HG03139 (cell line): ENCODE measurements at regions not wholly inside any gene's neighbourhood (a gene's known extent, or its start where the extent isn't known, plus 50 kb on each side); places are given as distances from the start of the nearest gene placed in this dataset.
A peak's percentile ranks its signal among the peaks of the same experiment; 100 is the strongest.
"Not testable (repeated sequence)": the region's sequence is repeated elsewhere in the genome, so short reads cannot be mapped to it uniquely, and the experiment has no call there.

Experiments used
- ATAC-seq: cut with Tn5 transposase; IDR thresholded peaks from one replicate; pipeline ENCODE4 v1.9.1; 2021; ENCODE audit not compliant: unreplicated experiment

DNA sequence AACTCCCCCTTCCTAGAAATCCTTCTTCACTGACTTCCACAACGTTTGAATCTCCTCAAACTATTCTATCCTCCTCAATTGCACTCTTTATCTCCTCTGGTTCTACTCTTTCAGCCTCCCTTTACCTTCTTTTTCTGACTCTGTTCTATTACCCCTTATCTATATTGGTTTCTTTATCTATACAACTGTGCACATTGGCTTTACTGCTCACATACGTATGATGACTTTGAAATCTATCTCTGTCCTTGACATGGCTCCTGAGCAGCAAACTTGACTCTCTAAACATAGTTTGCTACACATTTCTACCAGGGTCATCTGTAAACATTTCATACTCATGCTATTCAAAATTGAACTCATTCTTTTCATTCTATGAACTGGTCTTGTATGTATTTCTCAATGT lies 601.0 kb upstream of the LINC00305 start:
- no peak for ATAC-seq

DNA sequence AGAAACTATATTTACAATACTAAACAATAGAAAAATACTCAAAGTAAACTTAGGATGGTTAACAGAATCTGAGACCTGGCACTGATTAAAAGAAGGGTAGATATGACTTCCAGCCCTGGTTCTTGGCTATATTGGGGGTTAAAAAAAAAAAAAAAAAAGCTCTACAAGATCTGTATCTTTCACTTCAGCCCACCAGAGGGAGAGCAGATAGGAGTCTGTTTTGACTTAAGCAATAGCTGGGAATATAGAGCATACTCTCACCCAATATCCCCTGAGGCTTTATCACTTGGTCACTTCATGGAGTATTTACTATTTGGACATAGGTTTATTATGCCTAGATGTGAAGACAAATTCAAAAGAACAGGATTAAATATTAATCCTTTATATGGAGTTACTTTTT lies 598.9 kb upstream of the LINC00305 start:
- ATAC-seq: no peak

DNA sequence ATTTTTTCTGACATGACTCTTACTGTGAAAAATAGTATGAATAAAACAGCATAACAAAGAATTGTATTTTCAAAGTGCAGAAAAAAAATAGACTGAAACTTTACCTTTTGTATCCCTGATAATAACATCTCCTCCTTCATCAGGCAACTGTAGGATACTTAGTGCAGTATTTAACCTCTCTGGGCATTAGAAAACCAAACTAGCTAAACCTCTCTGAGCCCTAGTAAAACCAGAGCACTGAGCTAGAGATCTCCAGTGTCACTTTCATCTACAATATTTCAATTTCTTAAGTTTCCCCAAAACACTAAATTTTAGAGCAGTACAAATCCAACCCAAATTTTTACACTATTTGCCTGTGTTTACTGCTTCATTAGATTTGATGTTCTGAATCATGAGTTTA lies 594.0 kb upstream of the LINC00305 start:
- no peak for ATAC-seq

DNA sequence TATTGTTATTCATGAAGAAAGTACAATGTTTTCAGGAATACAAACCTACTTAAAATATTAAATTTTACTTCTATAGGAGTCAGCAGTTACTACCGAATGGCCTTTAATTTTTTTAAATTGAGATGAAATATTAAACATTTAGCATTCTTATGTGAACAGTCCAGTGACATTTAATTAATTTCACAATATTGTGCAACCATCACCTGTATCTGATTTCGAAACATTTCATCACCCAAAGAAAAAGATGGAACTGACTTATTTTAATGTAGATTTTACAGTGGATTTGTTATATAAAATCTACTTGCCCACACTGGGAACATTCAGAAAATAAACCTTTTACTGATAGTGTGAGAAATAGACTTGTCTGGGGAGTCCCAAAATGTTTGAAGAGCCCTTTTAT lies 585.2 kb upstream of the LINC00305 start:
- no peak for ATAC-seq

DNA sequence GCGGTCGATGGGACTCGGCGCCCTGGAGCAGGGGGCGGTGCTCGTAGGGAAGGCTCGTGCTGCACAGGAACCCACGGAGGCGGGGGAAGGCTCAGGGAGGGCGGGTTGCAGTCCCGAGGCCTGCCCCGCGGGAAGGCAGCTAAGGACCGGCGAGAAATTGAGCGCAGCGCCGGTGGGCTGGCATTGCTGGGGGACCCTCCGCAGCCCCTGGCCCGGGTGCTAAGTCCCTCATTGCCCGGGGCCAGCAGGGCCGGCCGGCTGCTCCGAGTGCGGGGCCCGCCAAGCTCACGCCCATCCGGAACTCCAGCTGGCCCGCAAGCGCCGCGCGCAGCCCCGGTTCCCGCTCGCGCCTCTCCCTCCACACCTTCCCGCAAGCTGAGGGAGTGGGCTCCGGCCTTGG lies 576.8 kb upstream of the LINC00305 start:
- not testable (repeated sequence) for ATAC-seq

DNA sequence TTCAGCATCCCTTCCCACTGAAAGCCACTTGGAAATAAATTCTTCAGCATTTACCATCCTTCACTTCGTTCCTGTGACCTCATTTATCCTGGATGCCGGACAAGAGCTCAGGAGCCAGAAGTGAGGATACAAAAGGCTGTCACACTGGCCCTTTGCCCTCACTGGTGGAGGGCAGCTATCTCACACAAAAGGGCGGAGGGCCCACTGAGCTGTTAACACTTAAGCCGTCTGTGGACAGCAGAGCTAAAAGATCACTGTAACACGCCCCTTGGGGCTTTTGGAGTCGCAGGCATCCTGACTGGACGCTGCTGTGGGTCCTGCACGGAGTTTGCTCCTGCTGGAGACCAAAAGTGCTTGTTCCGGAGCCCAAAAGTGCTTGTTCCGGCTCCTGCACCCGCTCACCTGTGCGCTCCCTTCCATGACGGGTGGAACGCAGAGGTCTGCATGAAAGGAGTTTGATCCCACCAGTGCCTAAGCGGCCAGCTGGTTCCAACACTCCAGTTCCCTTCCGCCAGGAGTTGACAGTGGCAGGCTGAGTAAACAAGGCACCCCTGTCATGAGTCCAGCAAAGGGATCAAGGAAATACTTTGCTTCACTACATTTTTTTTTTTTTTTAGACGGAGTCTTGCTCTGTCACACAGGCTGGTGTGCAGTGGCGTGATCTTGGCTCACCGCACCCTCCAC lies 572.0 kb upstream of the LINC00305 start:
- no peak for ATAC-seq

DNA sequence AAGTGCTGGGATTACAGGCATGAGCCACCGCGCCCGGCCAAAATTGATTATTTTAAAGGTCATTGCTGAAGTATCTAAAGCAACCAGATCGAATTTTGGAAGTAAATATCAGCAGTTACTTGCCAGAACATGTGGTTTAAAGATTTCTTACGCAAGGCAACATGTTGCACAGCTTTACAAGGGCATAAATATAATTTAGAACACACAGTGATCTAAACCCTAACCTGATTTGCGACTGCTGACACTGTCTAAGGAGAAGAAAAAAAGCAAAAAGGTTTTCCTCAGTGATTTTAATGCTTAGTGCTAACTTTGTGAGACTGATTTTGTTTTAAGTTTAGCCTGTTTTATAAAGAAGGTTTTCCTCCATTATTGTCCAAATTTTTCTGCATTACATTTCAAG lies 569.9 kb upstream of the LINC00305 start:
- no peak for ATAC-seq

DNA sequence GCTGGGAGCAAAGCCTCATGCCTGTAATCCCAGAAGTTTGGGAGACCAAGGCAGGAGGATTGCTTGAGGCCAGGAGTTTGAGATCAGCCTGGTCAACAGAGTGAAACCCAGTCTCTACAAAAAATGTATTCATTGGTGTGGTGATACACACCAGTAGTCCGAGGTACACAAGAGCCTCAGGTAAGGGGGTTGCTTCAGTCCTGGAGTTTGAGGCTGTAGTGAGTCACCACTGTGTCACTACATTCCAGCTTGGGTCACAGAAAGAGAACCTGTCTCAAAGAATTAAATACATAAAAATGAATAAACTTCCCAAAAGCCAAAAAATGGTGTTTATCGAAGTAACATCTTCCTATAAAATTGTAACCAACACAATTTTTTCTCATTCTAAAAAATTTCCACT lies 568.1 kb upstream of the LINC00305 start:
- no peak for ATAC-seq

DNA sequence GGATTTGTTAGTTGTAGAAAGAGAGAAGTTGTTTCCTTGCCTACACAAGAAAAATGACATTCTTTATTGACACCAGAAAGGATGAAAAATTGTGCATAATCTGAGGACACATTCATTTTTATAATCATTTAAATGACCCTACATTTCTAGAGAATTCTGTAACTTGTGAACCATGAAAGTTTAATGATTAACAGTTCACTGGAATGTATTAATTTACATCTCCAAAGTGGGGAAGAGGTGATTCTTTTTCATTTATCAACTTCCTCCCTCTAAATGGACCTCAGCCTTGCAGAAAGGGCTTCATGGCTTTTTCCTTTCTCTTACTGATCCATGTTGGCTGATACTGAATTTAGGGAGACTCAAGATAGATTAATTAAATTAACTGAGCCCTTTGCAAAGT lies 565.2 kb upstream of the LINC00305 start:
- ATAC-seq: no peak

DNA sequence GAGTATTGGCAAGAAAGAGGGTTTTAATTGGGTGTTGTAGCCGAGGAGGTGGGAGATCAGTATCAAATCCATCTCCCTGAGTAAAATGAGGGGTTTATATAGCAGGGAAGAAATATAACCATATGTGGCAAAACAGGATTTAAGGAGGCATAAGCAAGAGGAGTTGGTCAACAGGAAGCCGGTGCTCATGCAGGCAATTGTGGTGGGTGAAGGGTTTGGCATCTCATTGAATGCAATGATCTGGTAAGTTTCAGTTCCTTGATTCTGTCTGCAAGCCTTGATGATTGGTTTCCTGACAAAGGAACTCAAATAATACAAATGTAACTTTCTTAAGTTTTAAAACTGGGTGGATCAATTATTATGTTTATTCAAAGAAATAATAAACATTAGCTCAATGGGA lies 564.4 kb upstream of the LINC00305 start:
- ATAC-seq: peak; percentile 97

DNA sequence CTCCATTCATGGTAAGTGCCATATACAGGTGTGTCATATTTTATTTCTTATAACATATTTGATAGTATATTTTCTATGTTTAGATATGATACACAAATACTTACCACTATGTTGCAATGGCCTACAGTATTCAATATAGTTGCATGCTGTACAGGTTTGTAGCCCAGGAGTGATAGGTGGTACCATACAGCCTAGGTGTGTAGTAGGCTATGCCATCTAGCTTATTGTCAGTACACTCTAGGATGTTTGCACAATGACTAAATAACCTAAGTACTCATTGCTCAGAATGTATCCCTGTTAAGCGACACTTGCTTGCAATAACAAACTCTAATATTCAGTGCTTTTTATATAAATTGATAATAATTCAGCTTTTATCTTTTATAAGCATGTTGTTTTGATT lies 563.1 kb upstream of the LINC00305 start:
- no peak for ATAC-seq

DNA sequence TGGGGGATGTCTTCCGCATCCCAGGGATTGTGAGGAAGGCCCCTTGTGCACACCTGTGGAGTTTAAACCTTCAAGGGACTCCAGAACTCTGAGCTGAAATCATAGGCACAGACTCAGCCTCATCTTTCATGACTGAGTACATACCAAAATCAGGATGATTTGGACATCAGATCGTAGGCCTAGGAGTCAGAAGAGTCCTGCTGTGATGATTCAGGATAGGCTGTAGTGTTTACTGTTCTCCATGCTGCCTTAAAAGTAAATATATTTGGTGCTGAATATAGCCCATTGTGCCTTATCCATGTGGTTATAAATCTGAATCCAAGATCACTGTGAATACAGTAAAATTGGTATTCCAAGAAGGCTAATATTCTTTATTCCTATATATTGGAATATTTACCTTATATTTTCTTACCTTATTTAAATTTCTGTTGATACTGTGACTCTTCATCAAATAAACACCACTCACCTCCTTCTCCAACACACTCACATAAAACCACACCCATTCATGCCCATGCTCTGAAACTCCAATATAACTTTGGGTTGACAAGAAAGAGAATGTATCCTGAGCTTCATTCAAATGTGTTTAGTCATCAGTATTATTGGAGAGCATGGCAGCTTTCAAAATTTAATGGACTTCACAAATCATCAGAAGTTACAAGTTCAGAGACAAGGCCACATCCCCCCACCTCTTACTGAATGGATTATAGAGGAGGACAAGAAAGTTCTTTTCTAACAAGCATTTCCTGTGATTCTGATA lies 561.4 kb upstream of the LINC00305 start:
- ATAC-seq: no peak

DNA sequence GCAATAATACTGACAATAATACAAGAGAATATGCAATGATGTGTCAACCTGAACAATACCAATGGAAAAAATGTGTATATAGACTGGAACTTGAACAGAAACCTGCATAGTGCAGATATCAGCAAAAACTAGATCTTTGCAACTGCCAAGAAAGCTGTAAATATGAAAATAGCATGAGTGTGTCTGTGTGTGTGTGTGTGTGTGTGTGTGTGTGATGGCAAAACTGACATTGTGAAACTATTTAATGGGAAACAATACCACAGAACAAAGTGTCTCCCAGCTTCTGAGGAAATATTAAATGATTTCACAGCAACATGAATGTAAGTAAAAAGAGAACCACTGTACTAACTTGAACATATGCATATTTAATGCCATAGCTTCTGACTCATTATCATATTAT lies 558.2 kb upstream of the LINC00305 start:
- no peak for ATAC-seq

DNA sequence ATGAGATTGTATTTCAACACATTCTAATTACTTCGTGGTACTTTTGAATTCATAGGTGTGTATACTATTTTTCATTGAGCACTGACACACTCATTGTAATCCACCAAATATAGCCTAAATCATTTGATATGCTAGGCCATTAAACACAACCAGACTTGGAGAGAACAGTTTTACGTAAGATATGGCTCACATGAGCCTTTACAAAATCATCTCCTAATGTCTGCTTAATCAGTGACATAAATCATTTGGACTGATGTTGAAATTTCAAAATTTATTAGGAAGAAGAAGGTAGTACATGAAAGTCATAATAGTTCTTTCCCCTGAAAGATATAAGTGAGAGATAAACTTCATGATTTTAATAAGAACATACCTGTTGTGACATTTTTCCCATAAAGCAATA lies 550.2 kb upstream of the LINC00305 start:
- no peak for ATAC-seq

DNA sequence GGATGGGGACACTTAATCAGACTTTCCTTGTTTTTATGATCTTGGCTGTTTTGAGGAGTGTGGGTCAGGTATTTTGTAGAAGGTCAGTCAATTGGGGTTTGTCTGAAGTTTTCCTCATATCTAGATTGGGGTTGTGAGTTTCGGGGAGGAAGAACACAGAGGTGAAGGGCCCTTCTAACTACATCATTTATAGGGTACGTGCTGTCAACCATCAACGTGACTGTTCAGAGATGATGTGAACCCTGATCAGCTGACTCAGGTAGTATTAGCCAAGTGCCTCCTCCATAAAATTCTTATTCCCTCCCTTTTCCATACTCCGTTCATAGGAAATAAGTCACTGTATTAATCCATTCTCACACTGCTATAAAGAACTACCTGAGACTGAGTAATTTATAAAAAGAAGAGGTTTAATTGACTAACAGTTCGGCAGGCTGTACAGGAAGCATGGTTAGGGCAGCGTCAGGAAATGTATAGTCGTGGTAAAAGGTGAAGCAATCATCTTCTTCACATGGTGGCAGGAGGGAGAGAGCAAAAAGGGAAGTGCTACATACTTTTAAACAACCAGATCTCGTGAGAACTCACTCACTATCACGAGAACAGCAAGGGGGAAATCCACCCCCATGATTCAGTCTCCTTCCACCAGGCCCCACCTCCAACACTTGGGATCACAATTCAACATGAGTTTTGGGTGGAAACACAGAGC lies 547.1 kb upstream of the LINC00305 start:
- no peak for ATAC-seq

DNA sequence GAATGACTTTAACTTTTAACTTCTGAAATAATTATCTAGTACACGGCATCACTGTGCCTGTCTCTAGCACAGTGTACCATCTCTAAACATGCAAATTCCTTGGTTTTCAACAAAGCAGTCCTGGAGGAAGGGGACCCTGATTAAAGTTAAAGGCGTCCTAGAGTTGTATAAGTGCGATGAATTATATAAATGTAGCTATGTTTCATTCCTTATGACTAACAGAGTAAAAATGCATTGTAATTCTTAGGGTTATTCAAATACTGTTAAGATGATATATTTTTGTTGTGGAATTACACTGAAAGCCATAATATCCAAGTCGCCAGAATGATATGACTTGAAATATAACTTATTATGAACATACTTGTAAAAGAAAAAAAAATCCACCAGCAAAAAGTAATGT lies 544.9 kb upstream of the LINC00305 start:
- no peak for ATAC-seq

DNA sequence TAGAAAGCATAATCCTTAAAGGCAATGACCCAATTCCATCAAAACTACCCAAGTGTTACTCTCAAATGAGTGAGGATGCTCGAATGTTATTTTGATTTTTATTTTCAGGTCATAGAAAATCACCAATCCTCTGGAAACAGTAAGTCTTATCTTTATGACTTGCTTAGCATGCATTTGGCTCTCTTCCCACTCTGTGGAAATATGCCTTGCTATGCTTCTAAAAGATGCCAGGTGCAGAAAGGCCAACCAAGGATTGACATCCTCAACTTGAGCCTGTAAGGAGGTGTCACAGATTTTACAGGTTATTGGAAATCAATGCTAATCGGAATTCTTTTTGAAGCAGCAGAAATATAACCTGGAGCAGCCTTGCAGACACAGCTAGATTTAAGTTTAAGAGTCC lies 543.9 kb upstream of the LINC00305 start:
- no peak for ATAC-seq

DNA sequence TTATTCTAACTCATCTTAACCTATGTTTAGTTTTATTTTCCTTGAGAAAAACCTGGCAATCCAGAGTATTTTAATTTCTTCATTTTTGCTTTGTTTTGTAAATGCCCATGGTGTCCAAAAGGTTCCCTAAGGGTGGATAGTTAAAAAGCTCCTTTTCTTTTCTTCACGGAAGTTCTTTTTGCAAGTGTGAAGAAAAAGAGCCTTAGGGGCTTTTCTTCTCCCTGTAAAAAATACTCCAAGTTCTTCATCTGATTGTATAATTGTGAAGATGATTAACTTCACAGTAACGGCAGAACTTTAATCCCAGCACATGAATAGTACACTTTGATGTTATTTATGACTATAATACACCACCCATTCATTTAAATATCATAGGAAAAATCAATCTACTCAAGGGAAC lies 530.2 kb upstream of the LINC00305 start:
- no peak for ATAC-seq

DNA sequence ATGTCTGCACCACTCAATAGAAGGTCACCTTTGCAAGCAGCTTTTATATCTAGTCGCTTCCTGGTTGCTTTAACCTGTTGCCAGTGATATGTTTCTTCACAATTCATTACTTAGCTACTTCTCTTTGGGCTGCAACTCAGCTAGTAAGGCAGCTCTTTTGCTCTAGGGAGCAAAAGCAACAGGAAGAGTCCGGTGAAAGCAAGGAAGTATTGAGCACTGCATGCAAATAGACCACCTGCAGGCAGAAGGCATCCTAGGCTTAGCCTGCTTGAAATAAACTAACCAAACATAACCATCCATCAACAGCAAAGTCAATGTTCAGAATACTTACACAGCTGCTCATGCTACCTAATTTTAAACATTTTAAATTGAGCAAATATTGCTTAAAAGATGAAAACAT lies 529.2 kb upstream of the LINC00305 start:
- ATAC-seq: no peak

DNA sequence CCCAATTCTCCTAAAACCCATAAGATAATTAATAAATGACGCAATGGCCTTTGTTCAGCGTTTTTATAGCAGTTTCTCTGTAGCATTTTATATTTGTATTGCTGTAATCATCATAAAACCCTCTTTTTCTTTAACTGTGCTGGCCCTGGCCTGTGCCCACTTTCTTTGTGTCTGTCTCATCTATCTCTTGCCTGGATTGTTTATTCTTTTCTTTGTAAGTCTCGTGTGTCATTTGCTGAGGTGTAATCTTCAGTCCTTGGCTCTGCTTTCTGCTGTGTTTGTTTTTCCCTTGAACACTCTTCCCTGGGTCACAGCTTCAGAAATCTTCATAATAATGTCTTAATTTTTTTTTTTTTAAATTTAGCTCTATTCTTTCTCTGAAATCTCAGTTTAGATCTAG lies 525.8 kb upstream of the LINC00305 start:
- ATAC-seq: no peak

DNA sequence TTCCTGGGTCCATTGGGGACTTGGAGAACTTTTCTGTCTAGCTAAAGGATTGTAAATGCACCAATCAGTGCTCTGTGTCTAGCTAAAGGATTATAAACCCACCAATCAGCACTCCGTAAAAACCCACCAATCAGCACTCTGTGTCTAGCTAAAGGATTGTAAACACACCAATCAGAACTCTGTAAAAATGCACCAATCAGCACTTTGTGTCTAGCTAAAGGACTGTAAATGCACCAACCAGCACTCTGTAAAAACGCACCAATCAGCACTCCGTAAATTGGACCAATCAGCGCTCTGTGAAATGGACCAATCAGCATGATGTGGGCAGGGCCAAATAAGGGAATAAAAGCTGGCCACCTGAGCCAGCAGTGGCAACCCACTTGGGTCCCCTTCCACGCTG lies 522.4 kb upstream of the LINC00305 start:
- ATAC-seq: not testable (repeated sequence)

DNA sequence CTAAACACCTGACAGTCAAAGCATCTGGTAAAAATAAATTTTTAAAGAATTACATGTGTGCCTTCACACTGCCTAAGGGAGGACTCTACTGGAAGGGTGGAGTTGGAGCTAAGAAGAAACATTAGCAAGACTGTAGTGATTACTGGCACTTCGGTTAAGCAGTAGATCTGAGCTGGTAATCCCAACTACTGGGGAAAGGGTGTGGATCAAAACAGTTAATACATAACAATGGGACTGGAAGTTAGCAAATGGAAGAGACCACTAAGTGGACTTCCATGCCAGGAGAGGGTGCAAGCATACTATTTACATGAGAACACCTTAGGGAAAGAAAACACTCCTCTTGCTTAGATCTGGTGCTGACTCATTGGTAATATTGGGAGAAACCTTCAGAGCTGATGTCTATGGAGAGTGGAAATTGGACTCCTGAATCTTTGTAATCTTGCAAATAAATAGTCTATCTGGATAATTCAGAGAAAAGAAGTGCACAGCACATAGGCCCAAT lies 519.6 kb upstream of the LINC00305 start:
- no peak for ATAC-seq
